ENCODE measurements at regions not wholly inside any gene's neighbourhood (a gene's known extent, or its start where the extent isn't known, plus 50 kb on each side); places are given as distances from the start of the nearest gene placed in this dataset.

DNA sequence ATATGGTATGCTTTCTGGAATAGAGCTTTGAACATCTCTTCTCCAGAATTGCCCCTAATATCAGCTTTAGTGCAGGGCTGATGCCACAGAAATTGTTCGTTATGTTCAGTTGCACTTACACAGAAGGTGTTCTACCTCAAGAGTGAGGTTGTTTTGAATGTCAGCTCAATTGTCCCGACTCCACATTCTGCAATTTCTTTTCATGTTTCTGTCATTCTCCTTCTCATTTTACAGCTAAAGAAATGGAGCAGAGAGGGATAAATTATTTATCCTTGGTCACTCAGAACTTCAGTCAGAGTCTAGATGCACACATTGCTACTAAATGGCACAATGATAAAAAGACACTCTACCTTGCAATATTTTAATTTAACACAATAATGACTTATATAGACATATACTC, 137.0 kb upstream of the CCN2 start:
- Histone ChIP-seq H3K4me2 (ENCODE audit: low read length) (no peak overlapping the region), H3K4me3 (ENCODE audit: low read length) (no peak overlapping the region), H3K9ac (ENCODE audit: low read depth, low read length) (no peak overlapping the region), H3K9me3 (replicated peaks; ENCODE audit: low read length) (no peaks in the 10 kb centered on the region), H3K36me3 (ENCODE audit: insufficient read depth, low read length) (no peaks in the 10 kb centered on the region), H3K27me3 (ENCODE audit: control insufficient read depth, insufficient read depth, low read length) (no peaks in the 10 kb centered on the region), H3K4me1 (ENCODE audit: control insufficient read depth, insufficient read depth, low read length) (peaks cover 47% of the 10 kb centered on the region)

- H3K9me3 ChIP-seq (replicated peaks; ENCODE audit: low read length), result no peaks in the 10 kb centered on the region
These were observed 136.2 kb upstream of the CCN2 start for GRCh38 chr6:132087391-132087790.

GRCh38 chr6:132085731-132086130, 134.6 kb upstream of the CCN2 start:
- H3K4me1 ChIP-seq (ENCODE audit: control insufficient read depth, insufficient read depth, low read length), result peaks cover 55% of the 10 kb centered on the region
- peak overlapping the region; percentile 10 for H3K4me2 ChIP-seq (ENCODE audit: low read length)
- no peaks in the 10 kb centered on the region for H3K9me3 ChIP-seq (replicated peaks; ENCODE audit: low read length)
- peak overlapping the region; percentile 79 for H3K9ac ChIP-seq (ENCODE audit: low read depth, low read length)
- no peak overlapping the region for H3K4me3 ChIP-seq (ENCODE audit: low read length)
- H3K36me3 ChIP-seq (ENCODE audit: insufficient read depth, low read length), result no peaks in the 10 kb centered on the region
- H3K27me3 ChIP-seq (ENCODE audit: control insufficient read depth, insufficient read depth, low read length), result no peaks in the 10 kb centered on the region

More at GRCh38 chr6:132087391-132087790, 136.2 kb upstream of the CCN2 start:
- H3K27me3 ChIP-seq (ENCODE audit: control insufficient read depth, insufficient read depth, low read length), result no peaks in the 10 kb centered on the region
- H3K36me3 ChIP-seq (ENCODE audit: insufficient read depth, low read length), result no peaks in the 10 kb centered on the region
- peak overlapping the region; percentile 7 for H3K4me2 ChIP-seq (ENCODE audit: low read length)
- peaks cover 54% of the 10 kb centered on the region for H3K4me1 ChIP-seq (ENCODE audit: control insufficient read depth, insufficient read depth, low read length)
- H3K4me3 ChIP-seq (ENCODE audit: low read length), result no peak overlapping the region
- peak overlapping the region; percentile 79 for H3K9ac ChIP-seq (ENCODE audit: low read depth, low read length)

GRCh38 chr6:132084811-132085509, 133.8 kb upstream of the CCN2 start:
- Histone ChIP-seq H3K4me3 (ENCODE audit: low read length) (no peak overlapping the region), H3K9me3 (replicated peaks; ENCODE audit: low read length) (no peaks in the 10 kb centered on the region), H3K4me2 (ENCODE audit: low read length) (peak overlapping the region; percentile 10), H3K9ac (ENCODE audit: low read depth, low read length) (peak overlapping the region; percentile 79), H3K27me3 (ENCODE audit: control insufficient read depth, insufficient read depth, low read length) (no peaks in the 10 kb centered on the region), H3K36me3 (ENCODE audit: insufficient read depth, low read length) (no peaks in the 10 kb centered on the region), H3K4me1 (ENCODE audit: control insufficient read depth, insufficient read depth, low read length) (peaks cover 55% of the 10 kb centered on the region)

DNA sequence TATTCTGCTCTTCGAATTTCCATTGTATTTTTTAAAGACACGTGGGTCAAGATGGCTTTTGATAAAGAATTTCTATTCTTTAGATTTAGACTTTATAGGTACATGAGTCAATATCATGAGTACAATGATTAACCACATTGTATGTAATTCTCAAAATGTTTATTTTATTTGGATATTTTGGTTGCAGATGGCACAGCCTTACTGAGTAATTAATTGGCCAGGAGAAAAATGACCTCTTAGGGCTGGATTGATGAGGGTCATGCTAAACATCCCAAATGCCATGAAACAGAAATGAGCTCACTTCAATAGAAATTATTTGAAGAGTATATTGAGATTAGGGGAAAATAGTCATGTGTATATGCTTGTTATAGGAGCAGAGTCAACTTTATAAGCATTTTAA, 131.2 kb upstream of the CCN2 start:
- no peaks in the 10 kb centered on the region for H3K27me3 ChIP-seq (ENCODE audit: control insufficient read depth, insufficient read depth, low read length)
- H3K4me3 ChIP-seq (ENCODE audit: low read length), result no peak overlapping the region
- peaks cover 47% of the 10 kb centered on the region for H3K4me1 ChIP-seq (ENCODE audit: control insufficient read depth, insufficient read depth, low read length)
- peak overlapping the region; percentile 2 for H3K4me2 ChIP-seq (ENCODE audit: low read length)
- peak overlapping the region; percentile 32 for H3K9ac ChIP-seq (ENCODE audit: low read depth, low read length)
- no peaks in the 10 kb centered on the region for H3K36me3 ChIP-seq (ENCODE audit: insufficient read depth, low read length)
- H3K9me3 ChIP-seq (replicated peaks; ENCODE audit: low read length), result no peaks in the 10 kb centered on the region

- Histone ChIP-seq H3K27me3 (ENCODE audit: control insufficient read depth, insufficient read depth, low read length) (no peaks in the 10 kb centered on the region), H3K4me1 (ENCODE audit: control insufficient read depth, insufficient read depth, low read length) (peaks cover 36% of the 10 kb centered on the region), H3K9ac (ENCODE audit: low read depth, low read length) (no peak overlapping the region)
These were observed 130.2 kb upstream of the CCN2 start for GRCh38 chr6:132081338-132081737.

DNA sequence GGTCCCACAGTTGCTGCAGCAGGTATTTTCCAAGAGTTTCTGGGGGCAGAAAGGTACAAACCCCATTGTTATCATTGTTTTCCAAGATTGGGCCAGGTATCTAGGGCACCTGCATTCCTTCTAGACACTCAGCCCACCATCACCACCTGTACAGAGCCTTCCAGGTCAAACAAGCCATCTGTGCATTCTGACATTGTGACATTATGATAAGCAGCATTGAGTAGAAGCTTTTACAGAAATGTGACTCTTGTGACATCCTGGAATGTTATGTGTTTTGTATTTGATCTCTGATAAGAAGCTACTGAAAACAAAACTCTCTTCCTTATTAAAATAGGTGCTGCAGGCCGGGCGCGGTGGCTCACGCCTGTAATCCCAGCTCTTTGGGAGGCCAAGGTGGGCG, 128.1 kb upstream of the CCN2 start:
- H3K9me3 ChIP-seq (replicated peaks; ENCODE audit: low read length), result no peaks in the 10 kb centered on the region
- no peak overlapping the region for H3K4me3 ChIP-seq (ENCODE audit: low read length)
- peaks cover 20% of the 10 kb centered on the region for H3K4me1 ChIP-seq (ENCODE audit: control insufficient read depth, insufficient read depth, low read length)
- no peaks in the 10 kb centered on the region for H3K27me3 ChIP-seq (ENCODE audit: control insufficient read depth, insufficient read depth, low read length)
- H3K9ac ChIP-seq (ENCODE audit: low read depth, low read length), result no peak overlapping the region
- H3K4me2 ChIP-seq (ENCODE audit: low read length), result no peak overlapping the region
- H3K36me3 ChIP-seq (ENCODE audit: insufficient read depth, low read length), result no peaks in the 10 kb centered on the region

More at GRCh38 chr6:132081338-132081737, 130.2 kb upstream of the CCN2 start:
- H3K4me3 ChIP-seq (ENCODE audit: low read length), result no peak overlapping the region
- H3K4me2 ChIP-seq (ENCODE audit: low read length), result no peak overlapping the region
- no peaks in the 10 kb centered on the region for H3K9me3 ChIP-seq (replicated peaks; ENCODE audit: low read length)
- no peaks in the 10 kb centered on the region for H3K36me3 ChIP-seq (ENCODE audit: insufficient read depth, low read length)

DNA sequence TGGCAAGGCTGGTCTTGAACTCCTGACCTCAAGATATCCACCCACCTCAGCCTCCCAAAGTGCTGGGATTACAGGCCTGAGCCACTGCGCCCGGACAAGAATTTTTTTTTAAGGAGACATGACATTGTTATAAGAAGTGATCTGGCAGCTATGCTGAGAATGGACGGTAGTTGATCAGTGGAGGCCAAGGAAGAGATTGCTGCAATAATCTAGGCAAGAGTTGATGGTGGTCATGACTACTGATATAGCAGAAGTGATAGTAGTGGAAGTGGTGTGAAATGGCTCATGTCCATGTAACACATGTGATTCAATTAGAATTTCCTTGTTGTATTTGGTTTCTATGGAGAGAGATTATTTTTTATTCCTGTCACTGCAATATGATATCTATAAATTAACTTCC, 125.3 kb upstream of the CCN2 start:
- Histone ChIP-seq H3K9me3 (replicated peaks; ENCODE audit: low read length) (no peaks in the 10 kb centered on the region), H3K4me3 (ENCODE audit: low read length) (no peak overlapping the region), H3K4me1 (ENCODE audit: control insufficient read depth, insufficient read depth, low read length) (no peaks in the 10 kb centered on the region), H3K9ac (ENCODE audit: low read depth, low read length) (no peak overlapping the region), H3K36me3 (ENCODE audit: insufficient read depth, low read length) (no peaks in the 10 kb centered on the region), H3K27me3 (ENCODE audit: control insufficient read depth, insufficient read depth, low read length) (no peaks in the 10 kb centered on the region), H3K4me2 (ENCODE audit: low read length) (no peak overlapping the region)

- Histone ChIP-seq H3K36me3 (ENCODE audit: insufficient read depth, low read length) (no peaks in the 10 kb centered on the region), H3K9ac (ENCODE audit: low read depth, low read length) (no peak overlapping the region), H3K4me1 (ENCODE audit: control insufficient read depth, insufficient read depth, low read length) (peaks cover 11% of the 10 kb centered on the region), H3K27me3 (ENCODE audit: control insufficient read depth, insufficient read depth, low read length) (no peaks in the 10 kb centered on the region), H3K9me3 (replicated peaks; ENCODE audit: low read length) (no peaks in the 10 kb centered on the region), H3K4me3 (ENCODE audit: low read length) (no peak overlapping the region), H3K4me2 (ENCODE audit: low read length) (no peak overlapping the region)
These were observed 121.7 kb upstream of the CCN2 start for GRCh38 chr6:132072831-132073230.

- no peaks in the 10 kb centered on the region for H3K9me3 ChIP-seq (replicated peaks; ENCODE audit: low read length)
- H3K9ac ChIP-seq (ENCODE audit: low read depth, low read length), result no peak overlapping the region
- peaks cover 13% of the 10 kb centered on the region for H3K4me1 ChIP-seq (ENCODE audit: control insufficient read depth, insufficient read depth, low read length)
- H3K4me2 ChIP-seq (ENCODE audit: low read length), result no peak overlapping the region
- H3K36me3 ChIP-seq (ENCODE audit: insufficient read depth, low read length), result no peaks in the 10 kb centered on the region
- no peak overlapping the region for H3K4me3 ChIP-seq (ENCODE audit: low read length)
- H3K27me3 ChIP-seq (ENCODE audit: control insufficient read depth, insufficient read depth, low read length), result no peaks in the 10 kb centered on the region
These were observed 121.1 kb upstream of the CCN2 start for GRCh38 chr6:132072271-132072670.

DNA sequence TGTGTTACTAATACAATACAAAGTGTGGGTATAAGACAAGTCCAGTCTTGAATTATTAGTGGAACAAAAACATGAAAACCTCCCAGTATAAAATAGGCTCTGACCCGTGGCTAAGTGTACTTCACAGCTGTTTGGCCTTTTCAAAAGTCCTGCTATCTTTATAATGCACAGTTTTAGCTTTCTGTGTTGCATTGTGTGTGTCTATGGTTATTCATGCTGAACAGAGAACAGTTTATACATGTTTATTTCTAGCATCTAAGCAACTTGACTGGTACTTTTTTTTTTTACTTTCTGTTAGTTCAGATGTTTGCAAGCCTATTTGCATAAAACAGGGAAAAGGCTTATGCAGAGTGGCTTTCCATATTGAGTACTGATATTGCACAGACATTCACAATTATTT, 119.2 kb upstream of the CCN2 start:
- Histone ChIP-seq H3K4me1 (ENCODE audit: control insufficient read depth, insufficient read depth, low read length) (peaks cover 18% of the 10 kb centered on the region), H3K27me3 (ENCODE audit: control insufficient read depth, insufficient read depth, low read length) (no peaks in the 10 kb centered on the region), H3K9ac (ENCODE audit: low read depth, low read length) (peak overlapping the region; percentile 2), H3K36me3 (ENCODE audit: insufficient read depth, low read length) (no peaks in the 10 kb centered on the region), H3K4me3 (ENCODE audit: low read length) (no peak overlapping the region), H3K9me3 (replicated peaks; ENCODE audit: low read length) (no peaks in the 10 kb centered on the region), H3K4me2 (ENCODE audit: low read length) (no peak overlapping the region)

- Histone ChIP-seq H3K4me3 (ENCODE audit: low read length) (no peak overlapping the region), H3K9me3 (replicated peaks; ENCODE audit: low read length) (no peaks in the 10 kb centered on the region), H3K4me2 (ENCODE audit: low read length) (no peak overlapping the region), H3K9ac (ENCODE audit: low read depth, low read length) (no peak overlapping the region), H3K36me3 (ENCODE audit: insufficient read depth, low read length) (no peaks in the 10 kb centered on the region), H3K4me1 (ENCODE audit: control insufficient read depth, insufficient read depth, low read length) (peaks cover 28% of the 10 kb centered on the region), H3K27me3 (ENCODE audit: control insufficient read depth, insufficient read depth, low read length) (no peaks in the 10 kb centered on the region)
These were observed 117.6 kb upstream of the CCN2 start for GRCh38 chr6:132068766-132069165.

All from skeletal muscle satellite cell (primary cell).